Epithelial cell of proximal tubule (primary cell): ENCODE measurements at regions not wholly inside any gene's neighbourhood (a gene's known extent, or its start where the extent isn't known, plus 50 kb on each side); places are given as distances from the start of the nearest gene placed in this dataset.

Experiments used
- DNase-seq: peaks from one replicate; pipeline ENCODE4 v3.0.0-alpha.2; 2011; ENCODE audit warnings: low read depth
- H3K4me3 ChIP-seq: 2 replicates; pipeline ENCODE4 v1.5.1; 2011; ENCODE audit warnings: low read depth, mild to moderate bottlenecking, low read length
- CTCF ChIP-seq: conservative IDR thresholded peaks from 2 replicates; pipeline ENCODE4 v1.5.1; 2012; ENCODE audit warnings: low read depth, mild to moderate bottlenecking, low read length

- no peak for DNase-seq
Observed at GRCh38 chr2:53397085-53397484, 370.5 kb upstream of the CHAC2 start.

GRCh38 chr2:53381271-53381670 lies 386.3 kb upstream of the CHAC2 start:
- no peak for TF ChIP-seq CTCF
- H3K4me3 ChIP-seq: no peak overlapping the region
- DNase-seq: no peak

More at GRCh38 chr2:53397085-53397484, 370.5 kb upstream of the CHAC2 start:
- no peak for TF ChIP-seq CTCF
- no peak overlapping the region for H3K4me3 ChIP-seq

GRCh38 chr2:53379547-53379946 lies 388.1 kb upstream of the CHAC2 start:
- no peak overlapping the region for H3K4me3 ChIP-seq
- DNase-seq: no peak
- no peak for TF ChIP-seq CTCF

GRCh38 chr2:53378791-53379190 lies 388.8 kb upstream of the CHAC2 start:
- no peak for TF ChIP-seq CTCF
- no peak for DNase-seq
- H3K4me3 ChIP-seq: no peak overlapping the region

GRCh38 chr2:53373126-53373525 lies 394.5 kb upstream of the CHAC2 start:
- DNase-seq: no peak
- H3K4me3 ChIP-seq: no peak overlapping the region
- no peak for TF ChIP-seq CTCF

GRCh38 chr2:53366543-53366942 lies 401.1 kb upstream of the CHAC2 start:
- no peak for DNase-seq
- no peak overlapping the region for H3K4me3 ChIP-seq
- no peak for TF ChIP-seq CTCF

GRCh38 chr2:53362934-53363333 lies 404.7 kb upstream of the CHAC2 start:
- no peak for DNase-seq

More at GRCh38 chr2:53362934-53363333, 404.7 kb upstream of the CHAC2 start:
- TF ChIP-seq CTCF: no peak
- H3K4me3 ChIP-seq: no peak overlapping the region
